Natural killer cell (primary cell): ENCODE measurements at regions not wholly inside any gene's neighbourhood (a gene's known extent, or its start where the extent isn't known, plus 50 kb on each side); places are given as distances from the start of the nearest gene placed in this dataset.

Source experiments
- ATAC-seq, 3 donors: fragments of 150-1000 bp in 2 of 3; fragments of 200-7000 bp in 1 of 3; cut with Tn5 transposase; 1 replicate in 1 of 3; 2 replicates in 2 of 3; pipeline ENCODE4 v1.10.0; 2021; ENCODE audit warnings: mild to moderate bottlenecking in 2 of 3, moderate library complexity in 2 of 3
- DNase-seq, 2 donors: peaks; one replicate each; pipeline versions ENCODE4 v3.0.0 to v3.0.0-alpha.2; 2013 to 2021; ENCODE audit warnings: mixed read lengths in 1 of 2
- H3K27ac ChIP-seq: one replicate; pipeline ENCODE4 v1.5.1; 2013; ENCODE audit warnings: mild to moderate bottlenecking, low read length
- H3K27me3 ChIP-seq: one replicate; pipeline ENCODE4 v1.6.1; 2013; ENCODE audit warnings: low read length; ENCODE audit not compliant: control insufficient read depth, insufficient read depth
- H3K36me3 ChIP-seq: one replicate; pipeline ENCODE4 v1.6.1; 2013; ENCODE audit warnings: low read length; ENCODE audit not compliant: control insufficient read depth, insufficient read depth
- H3K4me1 ChIP-seq: one replicate; pipeline ENCODE4 v1.6.1; 2013; ENCODE audit warnings: low read length; ENCODE audit not compliant: control insufficient read depth, insufficient read depth
- H3K4me3 ChIP-seq: one replicate; pipeline ENCODE4 v1.5.1; 2013; ENCODE audit warnings: low read length
- H3K9me3 ChIP-seq: one replicate; pipeline ENCODE4 v1.6.1; 2013; ENCODE audit warnings: low read length; ENCODE audit not compliant: control insufficient read depth, insufficient read depth
- H3K27ac Mint-ChIP-seq, 2 donors: one replicate each; pipeline ENCODE4 v1.8.0; 2022; ENCODE audit warnings: mild to moderate bottlenecking in 2 of 2, mixed read lengths in 2 of 2, moderate library complexity in 1 of 2
- H3K27me3 Mint-ChIP-seq, 2 donors: one replicate each; pipeline ENCODE4 v1.8.0; 2022; ENCODE audit warnings: low read depth in 2 of 2, mixed read lengths in 2 of 2
- H3K36me3 Mint-ChIP-seq: one replicate; pipeline ENCODE4 v1.8.0; 2022; ENCODE audit warnings: mixed read lengths
- H3K4me1 Mint-ChIP-seq, 2 donors: one replicate each; pipeline ENCODE4 v1.8.0; 2022; ENCODE audit warnings: mixed read lengths in 2 of 2
- H3K4me3 Mint-ChIP-seq: one replicate; pipeline ENCODE4 v1.8.0; 2022; ENCODE audit warnings: mild to moderate bottlenecking, moderate library complexity, mixed read lengths
- H3K9me3 Mint-ChIP-seq, 2 donors: one replicate each; pipeline ENCODE4 v1.8.0; 2022; ENCODE audit warnings: mixed read lengths in 2 of 2
- WGBS: methylation state at CpG from one replicate; pipeline ENCODE4 v1.1.7; 2013; ENCODE audit warnings: missing lambda C conversion rate; ENCODE audit not compliant: insufficient coverage; 5-methylcytosine and 5-hydroxymethylcytosine counted together
- intact Hi-C: fragments of 100-400 bp; cut with micrococcal nuclease; formaldehyde crosslinking; loops from one replicate; pipeline ENCODE4 v1.14.2; 2022
- TF ChIP-seq, protein P1 (sequence below): fragments of 200-600 bp; IDR thresholded peaks from one replicate; pipeline ENCODE4 v1.8.0; 2022; ENCODE audit warnings: antibody characterized with exemption

DNA sequence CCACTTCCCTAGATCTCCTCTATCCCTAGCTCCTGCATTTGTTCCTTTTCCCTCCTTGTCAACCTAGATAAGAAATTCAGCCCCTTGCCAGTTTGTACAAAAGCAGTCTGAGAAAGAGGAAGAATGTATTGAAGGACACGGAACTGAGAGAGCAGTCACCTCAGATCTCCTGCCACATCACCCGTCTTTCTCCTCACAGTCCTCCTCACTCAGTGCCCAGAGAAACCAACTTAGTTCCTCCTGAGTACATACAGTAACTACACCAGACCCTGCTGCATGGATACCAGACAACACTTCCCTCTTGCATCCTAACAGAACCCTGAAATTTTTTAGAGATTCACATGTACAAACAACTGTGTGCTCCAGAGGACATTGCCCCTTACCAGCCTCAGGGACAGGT lies 563.6 kb upstream of the ADAMTS9 start:
- H3K36me3 Mint-ChIP-seq = no peaks in the 10 kb centered on the region
- no peaks in the 10 kb centered on the region for H3K4me1 Mint-ChIP-seq
- Histone ChIP-seq H3K36me3 (no peaks in the 10 kb centered on the region), H3K4me3 (no peak overlapping the region), H3K27ac (no peak overlapping the region), H3K9me3 (no peaks in the 10 kb centered on the region), H3K4me1 (no peaks in the 10 kb centered on the region), H3K27me3 (no peaks in the 10 kb centered on the region)
- H3K4me3 Mint-ChIP-seq = no peak overlapping the region
- ATAC-seq (no peak), DNase-seq (no peak)
- TF ChIP-seq, protein P1, sequence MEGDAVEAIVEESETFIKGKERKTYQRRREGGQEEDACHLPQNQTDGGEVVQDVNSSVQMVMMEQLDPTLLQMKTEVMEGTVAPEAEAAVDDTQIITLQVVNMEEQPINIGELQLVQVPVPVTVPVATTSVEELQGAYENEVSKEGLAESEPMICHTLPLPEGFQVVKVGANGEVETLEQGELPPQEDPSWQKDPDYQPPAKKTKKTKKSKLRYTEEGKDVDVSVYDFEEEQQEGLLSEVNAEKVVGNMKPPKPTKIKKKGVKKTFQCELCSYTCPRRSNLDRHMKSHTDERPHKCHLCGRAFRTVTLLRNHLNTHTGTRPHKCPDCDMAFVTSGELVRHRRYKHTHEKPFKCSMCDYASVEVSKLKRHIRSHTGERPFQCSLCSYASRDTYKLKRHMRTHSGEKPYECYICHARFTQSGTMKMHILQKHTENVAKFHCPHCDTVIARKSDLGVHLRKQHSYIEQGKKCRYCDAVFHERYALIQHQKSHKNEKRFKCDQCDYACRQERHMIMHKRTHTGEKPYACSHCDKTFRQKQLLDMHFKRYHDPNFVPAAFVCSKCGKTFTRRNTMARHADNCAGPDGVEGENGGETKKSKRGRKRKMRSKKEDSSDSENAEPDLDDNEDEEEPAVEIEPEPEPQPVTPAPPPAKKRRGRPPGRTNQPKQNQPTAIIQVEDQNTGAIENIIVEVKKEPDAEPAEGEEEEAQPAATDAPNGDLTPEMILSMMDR = no peak
- intact Hi-C loops = no loop called here
- H3K27ac Mint-ChIP-seq = no peak overlapping the region
- peaks cover 2 to 10% of the 10 kb centered on the region in 2 donors for H3K9me3 Mint-ChIP-seq
- H3K27me3 Mint-ChIP-seq = no peaks in the 10 kb centered on the region
- 60% methylated on average over 2 of the region's 2 CpGs for WGBS

DNA sequence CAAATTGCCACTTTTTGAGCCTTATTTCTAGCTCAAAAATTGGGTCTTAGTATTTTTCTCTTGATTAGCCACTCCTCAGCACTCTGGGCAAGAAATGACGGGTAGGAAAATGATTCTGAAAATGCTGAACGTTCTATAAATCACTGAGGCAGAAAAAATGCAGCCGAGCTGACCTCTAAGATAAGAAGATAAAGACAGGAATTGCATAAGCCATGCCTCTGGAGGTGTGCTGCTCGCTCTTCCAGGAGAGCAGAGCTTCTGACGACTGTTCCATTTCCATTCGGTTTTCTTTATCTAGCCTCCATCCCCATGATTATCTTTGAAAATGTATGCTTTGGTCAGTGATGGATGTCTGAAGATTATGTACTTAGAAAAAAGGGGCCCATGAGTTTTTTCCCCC lies 558.8 kb upstream of the ADAMTS9 start:
- no peaks in the 10 kb centered on the region for H3K27me3 Mint-ChIP-seq
- DNase-seq (no peak), ATAC-seq (no peak)
- TF ChIP-seq, protein P1 = no peak
- H3K9me3 Mint-ChIP-seq = peaks cover 5 to 7% of the 10 kb centered on the region in 2 donors
- Histone ChIP-seq H3K27ac (no peak overlapping the region), H3K36me3 (no peaks in the 10 kb centered on the region), H3K4me1 (no peaks in the 10 kb centered on the region), H3K9me3 (no peaks in the 10 kb centered on the region), H3K4me3 (no peak overlapping the region), H3K27me3 (no peaks in the 10 kb centered on the region)
- 60% methylated on average over 4 of the region's 6 CpGs for WGBS
- no peaks in the 10 kb centered on the region for H3K36me3 Mint-ChIP-seq
- intact Hi-C loops = no loop called here
- no peak overlapping the region for H3K27ac Mint-ChIP-seq
- H3K4me3 Mint-ChIP-seq = no peak overlapping the region
- H3K4me1 Mint-ChIP-seq = no peaks in the 10 kb centered on the region

DNA sequence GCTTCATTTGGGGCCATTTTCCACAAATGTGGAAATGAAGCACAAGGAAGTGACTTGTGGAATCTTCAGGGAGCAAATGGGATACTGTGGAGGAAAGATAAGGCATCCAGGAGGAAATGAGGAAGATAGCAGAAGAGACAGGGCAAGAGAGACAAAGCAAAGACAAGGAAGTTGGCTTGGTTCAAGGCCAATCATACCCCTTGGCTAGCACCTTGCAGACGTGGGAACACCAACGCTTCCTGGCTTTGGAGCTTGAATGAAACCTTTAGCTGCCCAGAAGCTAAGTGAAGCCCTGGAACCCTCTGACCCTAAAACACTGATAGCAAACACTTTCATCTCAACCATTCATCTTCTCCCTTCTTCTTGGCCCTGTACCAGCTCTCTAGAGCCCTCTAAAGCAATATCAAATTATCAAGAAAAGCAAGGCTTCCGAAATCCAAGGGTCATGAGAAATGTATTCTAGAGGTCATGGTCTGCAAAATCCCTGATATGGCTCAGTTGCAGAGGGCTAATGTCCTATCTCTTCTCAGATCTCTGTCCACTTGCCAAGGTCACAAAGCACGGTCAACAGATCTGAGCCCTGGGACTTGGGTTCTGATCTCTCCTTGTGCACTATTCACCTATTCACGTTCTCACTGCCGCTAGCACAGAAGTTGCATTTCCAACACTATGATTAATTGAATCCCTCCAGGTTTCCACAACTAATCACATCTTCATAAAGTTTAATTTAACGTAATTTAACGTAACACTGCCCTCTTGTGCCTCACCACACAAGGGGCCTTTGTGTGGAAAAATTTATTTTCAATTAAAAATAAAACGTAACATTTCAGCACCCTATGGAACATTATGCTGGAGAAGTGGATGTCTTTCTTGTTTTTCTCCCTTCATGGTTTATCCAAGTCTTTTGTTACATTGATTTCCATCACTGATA lies 557.6 kb upstream of the ADAMTS9 start:
- WGBS = 78% methylated on average over 8 of the region's 9 CpGs
- H3K4me3 Mint-ChIP-seq = no peak overlapping the region
- DNase-seq = no peak
- H3K9me3 ChIP-seq = no peaks in the 10 kb centered on the region
- ATAC-seq = no peak
- H3K27me3 Mint-ChIP-seq = no peaks in the 10 kb centered on the region
- no peak overlapping the region for H3K27ac Mint-ChIP-seq
- TF ChIP-seq, protein P1 = no peak
- intact Hi-C loops = no loop called here
- H3K4me1 ChIP-seq = no peaks in the 10 kb centered on the region
- peaks cover 8 to 12% of the 10 kb centered on the region in 2 donors for H3K9me3 Mint-ChIP-seq
- no peaks in the 10 kb centered on the region for H3K4me1 Mint-ChIP-seq
- H3K27ac ChIP-seq = no peak overlapping the region
- H3K4me3 ChIP-seq = no peak overlapping the region
- no peaks in the 10 kb centered on the region for H3K36me3 ChIP-seq
- H3K27me3 ChIP-seq = no peaks in the 10 kb centered on the region
- no peaks in the 10 kb centered on the region for H3K36me3 Mint-ChIP-seq
